ENCODE measurements at regions not wholly inside any gene's neighbourhood (a gene's known extent, or its start where the extent isn't known, plus 50 kb on each side); places are given as distances from the start of the nearest gene placed in this dataset.

GRCh38 chr4:41448934-41449333, 89.0 kb upstream of the LIMCH1 start:
- intact Hi-C loops (cut with micrococcal nuclease) (no loop called here), dilution Hi-C loops (cut with MboI; ENCODE audit: extremely low pct_ligation_motif_present, low sequenced_read_pairs) (no loop called here)
- POLR2A ChIA-PET, result no interaction called here
- CTCF ChIA-PET, result interaction anchor here (1.3 kb wide), 1 partner anchor 195 kb away, joined by 3 read pairs; no protein-coding TSS in a partner anchor
- TF ChIP-seq JUN (IDR thresholded peaks at IDR 0.05; ENCODE audit: borderline replicate concordance, insufficient read depth, insufficient read length, low read depth) (no peak), MYC (IDR thresholded peaks at IDR 0.05; ENCODE audit: low read depth, low read length) (no peak), GATA2 (IDR thresholded peaks at IDR 0.05; ENCODE audit: insufficient read depth, insufficient read length, low read depth, low read length) (no peak), FOS (IDR thresholded peaks at IDR 0.05; ENCODE audit: borderline replicate concordance, insufficient read depth, low read length) (no peak), POLR2A (IDR thresholded peaks at IDR 0.05; ENCODE audit: low read depth, low read length) (no peak), MAX (IDR thresholded peaks at IDR 0.05; ENCODE audit: insufficient read depth, insufficient read length) (no peak), CTCF (IDR thresholded peaks at IDR 0.05; ENCODE audit: extremely low read depth in 1 of 2, insufficient read depth in 1 of 2, low read depth in 1 of 2, low read length in 2 of 2) (no peak), POLR2AphosphoS5 (IDR thresholded peaks at IDR 0.05; ENCODE audit: insufficient read depth, low read depth, low read length) (no peak), EZH2 (IDR thresholded peaks at IDR 0.05; ENCODE audit: borderline replicate concordance, low read depth, low read length, severe bottlenecking) (no peak)
- Histone ChIP-seq H2AFZ (ENCODE audit: low read depth, low read length) (no peak overlapping the region), H3K36me3 (ENCODE audit: control insufficient read depth in 2 of 2, extremely low read depth in 1 of 2, insufficient read depth in 2 of 2, low read length in 2 of 2) (no peaks in the 10 kb centered on the region), H4K20me1 (replicated peaks; ENCODE audit: control insufficient read depth, extremely low read depth, insufficient read depth, low read length) (no peaks in the 10 kb centered on the region), H3K4me1 (ENCODE audit: control insufficient read depth, extremely low read depth, insufficient read depth, low read length) (no peaks in the 10 kb centered on the region), H3K9me3 (replicated peaks; ENCODE audit: control insufficient read depth, insufficient read depth, low read length) (no peaks in the 10 kb centered on the region), H3K27ac (ENCODE audit: insufficient read depth, low read depth, low read length) (no peak overlapping the region), H3K27me3 (ENCODE audit: control insufficient read depth in 2 of 2, insufficient read depth in 2 of 2, low read length in 2 of 2) (peaks cover 24 to 29% of the 10 kb centered on the region in 2 experiments), H3K79me2 (ENCODE audit: control insufficient read depth, insufficient read depth, low read length) (no peaks in the 10 kb centered on the region), H3K4me3 (replicated peaks in 1 of 3; ENCODE audit: insufficient read depth in 1 of 3, low read depth in 1 of 3, low read length in 3 of 3) (no peak overlapping the region), H3K9ac (replicated peaks; ENCODE audit: extremely low read depth, insufficient read depth, low read length) (no peak overlapping the region), H3K4me2 (ENCODE audit: insufficient read depth, low read length) (no peak overlapping the region), H3K9me1 (replicated peaks; ENCODE audit: control insufficient read depth, extremely low read depth, insufficient read depth, low read length) (no peaks in the 10 kb centered on the region)
- no peak for FAIRE-seq
- no peak for DNase-seq (ENCODE audit: low read depth, low spot score)
- BruUV-seq (replicated peaks), result no TSS peak

Data from endothelial cell of umbilical vein (primary cell).